Ovary (tissue), 7 donors: ENCODE measurements at regions not wholly inside any gene's neighbourhood (a gene's known extent, or its start where the extent isn't known, plus 50 kb on each side); places are given as distances from the start of the nearest gene placed in this dataset.

Experiments
- DNase-seq, 5 donors: peaks; one replicate each; pipeline ENCODE4 v3.0.0-alpha.2; 2019 to 2020
- H3K27ac ChIP-seq, 2 donors: fragments of 200-600 bp; one replicate each; pipeline versions ENCODE4 v1.5.1 to v1.8.0; 2019 to 2022
- H3K27me3 ChIP-seq: fragments of 200-600 bp; one replicate; pipeline ENCODE4 v1.8.0; 2022
- H3K36me3 ChIP-seq: fragments of 200-600 bp; sonication (generic); one replicate; pipeline ENCODE4 v1.5.1; 2019
- H3K4me1 ChIP-seq: one replicate; pipeline ENCODE4 v1.8.1; 2013; ENCODE audit warnings: mild to moderate bottlenecking, moderate library complexity; ENCODE audit not compliant: insufficient read depth
- H3K4me3 ChIP-seq: fragments of 200-600 bp; sonication (generic); one replicate; pipeline ENCODE4 v1.5.1; 2017
- H3K9me3 ChIP-seq, 2 donors: fragments of 200-600 bp in 1 of 2; sonication (generic) in 1 of 2; one replicate each; pipeline versions ENCODE4 v1.5.1 to v1.8.1; 2013 to 2019; ENCODE audit warnings: mild to moderate bottlenecking in 1 of 2, moderate library complexity in 1 of 2
- CTCF ChIP-seq, 3 donors: fragments of 450-650 bp in 2 of 3; fragments of 200-600 bp in 1 of 3; IDR thresholded peaks; one replicate each; pipeline versions ENCODE4 v1.5.1 to v1.8.0; 2016 to 2022; ENCODE audit warnings: antibody characterized with exemption in 3 of 3, mild to moderate bottlenecking in 1 of 3
- EP300 ChIP-seq: sonication (generic); formaldehyde crosslinking; IDR thresholded peaks from one replicate; pipeline ENCODE4 v1.6.1; 2017; ENCODE audit warnings: antibody characterized with exemption
- POLR2A ChIP-seq: fragments of 450-650 bp; IDR thresholded peaks from one replicate; pipeline ENCODE4 v1.6.1; 2017; ENCODE audit warnings: antibody characterized with exemption, mild to moderate bottlenecking, moderate library complexity
- WGBS, 3 donors: extraction: QIAGEN DNeasy Blood & Tissue Kit in 1 of 3; methylation state at CpG; one replicate each; pipeline versions ENCODE4 v1.1.5 to v1.1.7; 2013 to 2017; 5-methylcytosine and 5-hydroxymethylcytosine counted together
- intact Hi-C, 4 donors: fragments of 100-400 bp; cut with DNase I; formaldehyde crosslinking; loops; one replicate each; pipeline versions ENCODE4 v1.11.0 to v1.15.1; 2022 to 2023
- donor health status: DM: no; HTN: no; CAD: no; lungs with moderate emphysema.
- donor health status: DM: no; HTN: no; CAD: no.
- donor health status: Bipolar disorder and iron deficiency.
- donor health status: DM: no; HTN: no; CAD: no.
- donor health status: DM: yes; HTN: yes; CAD: no.

- H3K9me3 ChIP-seq = no peaks in the 10 kb centered on the region
- H3K36me3 ChIP-seq = no peaks in the 10 kb centered on the region
- TF ChIP-seq POLR2A = no peak
- WGBS, 3 donors = 23 to 29% (median 26%) methylated on average over 8 of the region's 8 CpGs
- H3K4me3 ChIP-seq = no peak overlapping the region
- H3K27ac ChIP-seq = no peak overlapping the region
- no peak for DNase-seq
- H3K4me1 ChIP-seq = no peaks in the 10 kb centered on the region
- intact Hi-C loops = no loop called here
- H3K27me3 ChIP-seq = no peaks in the 10 kb centered on the region
Measured at GRCh38 chr5:108481355-108481931, 99.5 kb upstream of the FBXL17 start.

- intact Hi-C loops = no loop called here
- DNase-seq = no peak
- Histone ChIP-seq H3K4me3 (no peak overlapping the region), H3K27me3 (no peaks in the 10 kb centered on the region), H3K9me3 (no peaks in the 10 kb centered on the region), H3K27ac (no peak overlapping the region), H3K4me1 (no peaks in the 10 kb centered on the region), H3K36me3 (no peaks in the 10 kb centered on the region)
- TF ChIP-seq EP300 = no peak
- no peak for TF ChIP-seq CTCF (IDR thresholded peaks at IDR 0.05)
- TF ChIP-seq POLR2A = no peak
- WGBS, 3 donors = 73 to 78% (median 75%) methylated on average over 3 of the region's 3 CpGs
Measured at GRCh38 chr5:108472237-108472636, 90.3 kb upstream of the FBXL17 start.

- intact Hi-C loops = no loop called here
- DNase-seq = no peak
- Histone ChIP-seq H3K4me3 (no peak overlapping the region), H3K27ac (no peak overlapping the region), H3K9me3 (no peaks in the 10 kb centered on the region), H3K36me3 (no peaks in the 10 kb centered on the region), H3K4me1 (no peaks in the 10 kb centered on the region), H3K27me3 (no peaks in the 10 kb centered on the region)
- TF ChIP-seq POLR2A (no peak), EP300 (no peak), CTCF (IDR thresholded peaks at IDR 0.05) (no peak)
- WGBS, 3 donors = 64 to 76% (median 71%) methylated on average over 4 of the region's 4 CpGs
Measured at GRCh38 chr5:108467563-108467962, 85.7 kb upstream of the FBXL17 start.

- H3K9me3 ChIP-seq = no peaks in the 10 kb centered on the region
- no peak overlapping the region for H3K27ac ChIP-seq
- DNase-seq = no peak
- 78 to 84% (median 79%) methylated on average over 1 of the region's 1 CpG for WGBS, 3 donors
- no peaks in the 10 kb centered on the region for H3K36me3 ChIP-seq
- no peak for TF ChIP-seq POLR2A
- TF ChIP-seq CTCF (IDR thresholded peaks at IDR 0.05) = no peak
- TF ChIP-seq EP300 = no peak
- H3K4me1 ChIP-seq = no peaks in the 10 kb centered on the region
- intact Hi-C loops = no loop called here
- H3K27me3 ChIP-seq = no peaks in the 10 kb centered on the region
- H3K4me3 ChIP-seq = no peak overlapping the region
Measured at GRCh38 chr5:108461628-108462367, 79.9 kb upstream of the FBXL17 start.

GRCh38 chr5:108459769-108460168 lies 77.9 kb upstream of the FBXL17 start:
- no peaks in the 10 kb centered on the region for H3K27me3 ChIP-seq
- TF ChIP-seq EP300 (no peak), CTCF (IDR thresholded peaks at IDR 0.05) (no peak), POLR2A (no peak)
- H3K9me3 ChIP-seq = no peaks in the 10 kb centered on the region
- H3K36me3 ChIP-seq = no peaks in the 10 kb centered on the region
- intact Hi-C loops = no loop called here
- no peaks in the 10 kb centered on the region for H3K4me1 ChIP-seq
- 71 to 76% (median 73%) methylated on average over 2 of the region's 2 CpGs for WGBS, 3 donors
- DNase-seq = no peak
- no peak overlapping the region for H3K4me3 ChIP-seq
- no peak overlapping the region for H3K27ac ChIP-seq
